ENCODE measurements at regions not wholly inside any gene's neighbourhood (a gene's known extent, or its start where the extent isn't known, plus 50 kb on each side); places are given as distances from the start of the nearest gene placed in this dataset.
A peak's percentile ranks its signal among the peaks of the same experiment; 100 is the strongest.

GRCh38 chr6:25222006-25222678, 57.0 kb upstream of the CARMIL1 start:
- DNase-seq (ENCODE audit: low read depth in 3 of 3), result no peak

GRCh38 chr6:25223490-25223991, 55.6 kb upstream of the CARMIL1 start:
- DNase-seq (ENCODE audit: low read depth in 3 of 3), result peak; percentile 30 to 57 (median 37)

GRCh38 chr6:25224242-25224641, 54.9 kb upstream of the CARMIL1 start:
- DNase-seq (ENCODE audit: low read depth in 3 of 3), result no peak

GRCh38 chr6:25227854-25228253, 51.3 kb upstream of the CARMIL1 start:
- DNase-seq (ENCODE audit: low read depth in 3 of 3), result no peak

Data from stimulated activated CD4-positive, alpha-beta T cell treated with anti-CD3 and anti-CD28 coated beads, TNF-alpha, amount 100 ng/mL, for 48 hours (primary cell).